ENCODE measurements at regions not wholly inside any gene's neighbourhood (a gene's known extent, or its start where the extent isn't known, plus 50 kb on each side); places are given as distances from the start of the nearest gene placed in this dataset.

- ChIA-PET POLR2A (no interaction called here), CTCF (no interaction called here)
- intact Hi-C loops (cut with micrococcal nuclease; ENCODE audit: unreplicated experiment) = no loop called here
Measured at GRCh38 chr13:19059016-19059780, 122.4 kb downstream of the TUBA3C start.

GRCh38 chr13:19058566-19058965, 123.1 kb downstream of the TUBA3C start:
- Mint-ChIP-seq H3K9me3 (ENCODE audit: unreplicated experiment) (no peaks in the 10 kb centered on the region), H3K4me3 (ENCODE audit: unreplicated experiment) (no peak overlapping the region), H3K4me1 (ENCODE audit: low read depth, unreplicated experiment) (no peaks in the 10 kb centered on the region), H3K36me3 (ENCODE audit: insufficient read depth, unreplicated experiment) (no peaks in the 10 kb centered on the region), H3K27me3 (ENCODE audit: insufficient read depth, unreplicated experiment) (no peaks in the 10 kb centered on the region), H3K27ac (ENCODE audit: unreplicated experiment) (no peak overlapping the region)
- intact Hi-C loops (cut with micrococcal nuclease; ENCODE audit: unreplicated experiment) = no loop called here
- no TSS peak for BruUV-seq (replicated peaks)
- no peaks in the 10 kb centered on the region for H3K36me3 ChIP-seq (ENCODE audit: control insufficient read depth, insufficient read depth, low read length)
- H3K4me1 ChIP-seq = no peaks in the 10 kb centered on the region
- CTCF ChIA-PET = no interaction called here
- H3K27me3 ChIP-seq (replicated peaks; ENCODE audit: control insufficient read depth, insufficient read depth, low read length) = no peaks in the 10 kb centered on the region
- no peak for DNase-seq
- no peak overlapping the region for H3K4me3 ChIP-seq (ENCODE audit: low read depth, low read length)
- TF ChIP-seq CTCF (IDR thresholded peaks at IDR 0.05; ENCODE audit: insufficient read depth in 1 of 2, low read depth in 1 of 2, low read length in 1 of 2, severe bottlenecking in 1 of 2, unreplicated experiment in 1 of 2) = no peak
- POLR2A ChIA-PET = no interaction called here
- no peaks in the 10 kb centered on the region for H3K9me3 ChIP-seq

More at GRCh38 chr13:19059016-19059780, 122.4 kb downstream of the TUBA3C start:
- Histone ChIP-seq H3K9me3 (no peaks in the 10 kb centered on the region), H3K4me1 (no peaks in the 10 kb centered on the region), H3K36me3 (ENCODE audit: control insufficient read depth, insufficient read depth, low read length) (no peaks in the 10 kb centered on the region), H3K4me3 (ENCODE audit: low read depth, low read length) (no peak overlapping the region), H3K27me3 (replicated peaks; ENCODE audit: control insufficient read depth, insufficient read depth, low read length) (no peaks in the 10 kb centered on the region)
- no TSS peak for BruUV-seq (replicated peaks)
- Mint-ChIP-seq H3K9me3 (ENCODE audit: unreplicated experiment) (peaks cover 4% of the 10 kb centered on the region), H3K4me1 (ENCODE audit: low read depth, unreplicated experiment) (no peaks in the 10 kb centered on the region), H3K36me3 (ENCODE audit: insufficient read depth, unreplicated experiment) (no peaks in the 10 kb centered on the region), H3K4me3 (ENCODE audit: unreplicated experiment) (no peak overlapping the region), H3K27me3 (ENCODE audit: insufficient read depth, unreplicated experiment) (no peaks in the 10 kb centered on the region), H3K27ac (ENCODE audit: unreplicated experiment) (no peak overlapping the region)
- TF ChIP-seq CTCF (IDR thresholded peaks at IDR 0.05; ENCODE audit: insufficient read depth in 1 of 2, low read depth in 1 of 2, low read length in 1 of 2, severe bottlenecking in 1 of 2, unreplicated experiment in 1 of 2) = no peak
- no peak for DNase-seq

- Histone ChIP-seq H3K9me3 (no peaks in the 10 kb centered on the region), H3K4me3 (ENCODE audit: low read depth, low read length) (no peak overlapping the region), H3K27me3 (replicated peaks; ENCODE audit: control insufficient read depth, insufficient read depth, low read length) (no peaks in the 10 kb centered on the region), H3K4me1 (no peaks in the 10 kb centered on the region), H3K36me3 (ENCODE audit: control insufficient read depth, insufficient read depth, low read length) (no peaks in the 10 kb centered on the region)
- intact Hi-C loops (cut with micrococcal nuclease; ENCODE audit: unreplicated experiment) = no loop called here
- no peak for DNase-seq
- no peak for TF ChIP-seq CTCF (IDR thresholded peaks at IDR 0.05; ENCODE audit: insufficient read depth in 1 of 2, low read depth in 1 of 2, low read length in 1 of 2, severe bottlenecking in 1 of 2, unreplicated experiment in 1 of 2)
- H3K27me3 Mint-ChIP-seq (ENCODE audit: insufficient read depth, unreplicated experiment) = no peaks in the 10 kb centered on the region
- no peaks in the 10 kb centered on the region for H3K4me1 Mint-ChIP-seq (ENCODE audit: low read depth, unreplicated experiment)
- CTCF ChIA-PET = no interaction called here
- POLR2A ChIA-PET = no interaction called here
- BruUV-seq (replicated peaks) = no TSS peak
- no peak overlapping the region for H3K4me3 Mint-ChIP-seq (ENCODE audit: unreplicated experiment)
- no peaks in the 10 kb centered on the region for H3K36me3 Mint-ChIP-seq (ENCODE audit: insufficient read depth, unreplicated experiment)
- H3K27ac Mint-ChIP-seq (ENCODE audit: unreplicated experiment) = no peak overlapping the region
- no peaks in the 10 kb centered on the region for H3K9me3 Mint-ChIP-seq (ENCODE audit: unreplicated experiment)
Measured at GRCh38 chr13:19057588-19058340, 123.9 kb downstream of the TUBA3C start.
